ENCODE measurements at regions not wholly inside any gene's neighbourhood (a gene's known extent, or its start where the extent isn't known, plus 50 kb on each side); places are given as distances from the start of the nearest gene placed in this dataset.

- no peak for TF ChIP-seq POLR2A (IDR thresholded peaks at IDR 0.05)
- TF ChIP-seq CTCF (IDR thresholded peaks at IDR 0.05): no peak
- H3K4me3 ChIP-seq: no peak overlapping the region
- no peaks in the 10 kb centered on the region for H3K4me1 ChIP-seq (replicated peaks in 1 of 2)
- H3K36me3 ChIP-seq (replicated peaks in 1 of 2): no peaks in the 10 kb centered on the region
- peak in 2 of 7 donors; percentile 8 to 13 for DNase-seq
- WGBS, 4 donors: 93 to 97% (median 96%) methylated on average over 7 of the region's 7 CpGs
- no peaks in the 10 kb centered on the region for H3K27me3 ChIP-seq
- no peak overlapping the region for H3K27ac ChIP-seq
- no peaks in the 10 kb centered on the region for H3K9me3 ChIP-seq (replicated peaks in 1 of 3)
- intact Hi-C loops (cut with DNase I): no loop called here
Measured at GRCh38 chr19:27777726-27778125, 1435.2 kb downstream of the UQCRFS1 start.

- 98 to 99% (median 98%) methylated on average over 7 of the region's 7 CpGs for WGBS, 4 donors
- Histone ChIP-seq H3K27me3 (no peaks in the 10 kb centered on the region), H3K4me1 (replicated peaks in 1 of 2) (no peaks in the 10 kb centered on the region), H3K36me3 (replicated peaks in 1 of 2) (no peaks in the 10 kb centered on the region), H3K9me3 (replicated peaks in 1 of 3) (no peaks in the 10 kb centered on the region), H3K4me3 (no peak overlapping the region), H3K27ac (no peak overlapping the region)
- DNase-seq: peak in 2 of 7 donors; percentile 2 to 4
- intact Hi-C loops (cut with DNase I): no loop called here
- TF ChIP-seq CTCF (IDR thresholded peaks at IDR 0.05): no peak
- no peak for TF ChIP-seq POLR2A (IDR thresholded peaks at IDR 0.05)
Measured at GRCh38 chr19:27777242-27777641, 1435.7 kb downstream of the UQCRFS1 start.

GRCh38 chr19:27776524-27776923 lies 1436.4 kb downstream of the UQCRFS1 start:
- WGBS, 4 donors: 95 to 99% (median 97%) methylated on average over 3 of the region's 3 CpGs
- no peaks in the 10 kb centered on the region for H3K36me3 ChIP-seq (replicated peaks in 1 of 2)
- intact Hi-C loops (cut with DNase I): no loop called here
- no peaks in the 10 kb centered on the region for H3K9me3 ChIP-seq (replicated peaks in 1 of 3)
- peak in 2 of 7 donors; percentile 15 to 20 for DNase-seq
- no peak overlapping the region for H3K27ac ChIP-seq
- H3K4me1 ChIP-seq (replicated peaks in 1 of 2): no peaks in the 10 kb centered on the region
- H3K27me3 ChIP-seq: no peaks in the 10 kb centered on the region
- H3K4me3 ChIP-seq: no peak overlapping the region
- no peak for TF ChIP-seq CTCF (IDR thresholded peaks at IDR 0.05)
- no peak for TF ChIP-seq POLR2A (IDR thresholded peaks at IDR 0.05)

GRCh38 chr19:27776020-27776419 lies 1436.9 kb downstream of the UQCRFS1 start:
- DNase-seq: peak in 5 of 7 donors; percentile 16 to 46 (median 27)
- H3K4me3 ChIP-seq: no peak overlapping the region
- H3K9me3 ChIP-seq (replicated peaks in 1 of 3): no peaks in the 10 kb centered on the region
- intact Hi-C loops (cut with DNase I): no loop called here
- WGBS, 4 donors: 83 to 91% (median 86%) methylated on average over 8 of the region's 8 CpGs
- no peaks in the 10 kb centered on the region for H3K36me3 ChIP-seq (replicated peaks in 1 of 2)
- no peak overlapping the region for H3K27ac ChIP-seq
- H3K27me3 ChIP-seq: no peaks in the 10 kb centered on the region
- H3K4me1 ChIP-seq (replicated peaks in 1 of 2): no peaks in the 10 kb centered on the region
- TF ChIP-seq CTCF (IDR thresholded peaks at IDR 0.05): peak in 3 of 6 experiments; percentile 5 to 24 (median 12)
- TF ChIP-seq POLR2A (IDR thresholded peaks at IDR 0.05): no peak
